PC-9 (cell line): ENCODE measurements at regions not wholly inside any gene's neighbourhood (a gene's known extent, or its start where the extent isn't known, plus 50 kb on each side); places are given as distances from the start of the nearest gene placed in this dataset.

ENCODE experiments used
- BruUV-seq: library from RNA; stranded (reverse); fragments of 400-500 nt; replicated peaks from 2 replicates; lab custom pipeline; 2021; lab: Mats Ljungman, UMichigan
- CTCF ChIA-PET: fragments of 300-600 bp; sonication (Branson Sonifier 250); formaldehyde crosslinking; loops from one replicate; lab custom pipeline; 2022; ENCODE audit warnings: antibody characterized with exemption; lab: Charles Lee
- POLR2A ChIA-PET: fragments of 300-600 bp; sonication (Branson Sonifier 250); formaldehyde crosslinking; loops from one replicate; lab custom pipeline; 2022; ENCODE audit warnings: antibody characterized with exemption; ENCODE audit not compliant: unreplicated experiment; lab: Charles Lee
- DNase-seq, 2 experiments: peaks; one replicate each; pipeline versions ENCODE4 v3.0.0 to v3.0.0-alpha.2; 2015 to 2022; ENCODE audit warnings: mixed read lengths in 1 of 2
- H2AFZ ChIP-seq: fragments of 200-600 bp; sonication (generic); 2 replicates; pipeline ENCODE4 v1.8.1; 2017; ENCODE audit warnings: antibody characterized with exemption
- H3F3A ChIP-seq: fragments of 200-600 bp; sonication (generic); 2 replicates; pipeline ENCODE4 v1.8.1; 2017; ENCODE audit warnings: antibody characterized with exemption, mild to moderate bottlenecking, low read depth; ENCODE audit not compliant: insufficient read depth
- H3K27ac ChIP-seq: fragments of 200-600 bp; sonication (generic); 2 replicates; pipeline ENCODE4 v1.6.1; 2016; ENCODE audit warnings: mixed run types
- H3K27me3 ChIP-seq: fragments of 200-600 bp; sonication (generic); 2 replicates; pipeline ENCODE4 v1.6.1; 2016; ENCODE audit warnings: low read depth, mixed run types; ENCODE audit not compliant: insufficient read depth
- H3K36me3 ChIP-seq: fragments of 200-600 bp; sonication (generic); 2 replicates; pipeline ENCODE4 v1.6.1; 2016; ENCODE audit warnings: low read depth, mixed run types
- H3K4me1 ChIP-seq: fragments of 200-600 bp; sonication (generic); replicated peaks from 2 replicates; pipeline ENCODE4 v1.6.1; 2016; ENCODE audit warnings: mixed run types; ENCODE audit not compliant: insufficient read depth
- H3K4me2 ChIP-seq: fragments of 200-600 bp; sonication (generic); 2 replicates; pipeline ENCODE4 v1.6.1; 2017; ENCODE audit warnings: mixed run types
- H3K4me3 ChIP-seq: fragments of 200-600 bp; sonication (generic); 2 replicates; pipeline ENCODE4 v1.6.1; 2016; ENCODE audit warnings: mixed run types
- H3K79me2 ChIP-seq: fragments of 200-600 bp; sonication (generic); 2 replicates; pipeline ENCODE4 v1.6.1; 2017; ENCODE audit warnings: low read depth, mixed run types
- H3K9me2 ChIP-seq: fragments of 200-600 bp; sonication (generic); 2 replicates; pipeline ENCODE4 v1.8.1; 2017; ENCODE audit warnings: mild to moderate bottlenecking; ENCODE audit not compliant: insufficient read depth
- H3K9me3 ChIP-seq: fragments of 200-600 bp; sonication (generic); 2 replicates; pipeline ENCODE4 v1.8.1; 2016; ENCODE audit warnings: low read depth; ENCODE audit not compliant: insufficient read depth
- H4K20me1 ChIP-seq: fragments of 200-600 bp; sonication (generic); 2 replicates; pipeline ENCODE4 v1.8.1; 2017; ENCODE audit not compliant: insufficient read depth
- EZH2 ChIP-seq: fragments of 200-600 bp; sonication (generic); IDR thresholded peaks from 2 replicates; pipeline ENCODE4 v1.8.0; 2017; ENCODE audit warnings: antibody characterized with exemption, low read depth
- intact Hi-C: fragments of 100-400 bp; cut with micrococcal nuclease; formaldehyde crosslinking; loops from one replicate; pipeline ENCODE4 v1.10.0; 2022; ENCODE audit not compliant: unreplicated experiment
- TF ChIP-seq, protein P1 (sequence below): fragments of 200-600 bp; sonication (generic); conservative IDR thresholded peaks from 2 replicates; pipeline ENCODE4 v1.6.1; 2017; ENCODE audit warnings: mixed run types, antibody characterized with exemption, mild to moderate bottlenecking, moderate library complexity

DNA sequence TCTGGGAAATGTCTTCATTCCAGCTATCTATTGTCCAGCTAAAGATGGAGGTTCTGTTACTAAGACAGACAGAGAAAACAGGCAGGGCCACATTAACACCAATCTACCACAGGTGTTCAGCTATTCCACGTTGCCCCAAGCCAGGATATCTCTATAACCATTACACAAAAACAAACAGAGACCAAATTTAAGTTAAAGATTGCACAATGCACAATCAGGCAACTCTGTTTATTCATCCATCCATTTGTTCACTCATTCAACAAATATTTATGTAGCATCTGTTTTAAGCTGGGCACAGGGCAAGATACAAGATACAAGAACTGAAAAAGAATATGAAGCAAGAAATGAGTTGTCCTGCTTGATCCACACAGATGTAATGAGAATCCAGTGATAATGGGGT, 629.0 kb downstream of the MED13L start:
- CTCF ChIA-PET = no interaction called here
- intact Hi-C loops = no loop called here
- TF ChIP-seq, protein P1, sequence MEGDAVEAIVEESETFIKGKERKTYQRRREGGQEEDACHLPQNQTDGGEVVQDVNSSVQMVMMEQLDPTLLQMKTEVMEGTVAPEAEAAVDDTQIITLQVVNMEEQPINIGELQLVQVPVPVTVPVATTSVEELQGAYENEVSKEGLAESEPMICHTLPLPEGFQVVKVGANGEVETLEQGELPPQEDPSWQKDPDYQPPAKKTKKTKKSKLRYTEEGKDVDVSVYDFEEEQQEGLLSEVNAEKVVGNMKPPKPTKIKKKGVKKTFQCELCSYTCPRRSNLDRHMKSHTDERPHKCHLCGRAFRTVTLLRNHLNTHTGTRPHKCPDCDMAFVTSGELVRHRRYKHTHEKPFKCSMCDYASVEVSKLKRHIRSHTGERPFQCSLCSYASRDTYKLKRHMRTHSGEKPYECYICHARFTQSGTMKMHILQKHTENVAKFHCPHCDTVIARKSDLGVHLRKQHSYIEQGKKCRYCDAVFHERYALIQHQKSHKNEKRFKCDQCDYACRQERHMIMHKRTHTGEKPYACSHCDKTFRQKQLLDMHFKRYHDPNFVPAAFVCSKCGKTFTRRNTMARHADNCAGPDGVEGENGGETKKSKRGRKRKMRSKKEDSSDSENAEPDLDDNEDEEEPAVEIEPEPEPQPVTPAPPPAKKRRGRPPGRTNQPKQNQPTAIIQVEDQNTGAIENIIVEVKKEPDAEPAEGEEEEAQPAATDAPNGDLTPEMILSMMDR = no peak
- no peak for TF ChIP-seq EZH2

GRCh38 chr12:115646210-115646609, 631.3 kb downstream of the MED13L start:
- no peaks in the 10 kb centered on the region for H3K4me1 ChIP-seq
- DNase-seq = no peak
- no peaks in the 10 kb centered on the region for H4K20me1 ChIP-seq
- H3K27me3 ChIP-seq = peaks cover 17% of the 10 kb centered on the region; the same call in 1 of the 2 replicates
- no TSS peak for BruUV-seq
- no peaks in the 10 kb centered on the region; the same call in 1 of the 2 replicates for H3K9me3 ChIP-seq
- H3K79me2 ChIP-seq = no peaks in the 10 kb centered on the region
- H2AFZ ChIP-seq = no peak overlapping the region
- H3K4me2 ChIP-seq = no peak overlapping the region
- H3F3A ChIP-seq = no peaks in the 10 kb centered on the region
- intact Hi-C loops = no loop called here
- CTCF ChIA-PET = no interaction called here
- POLR2A ChIA-PET = no interaction called here
- H3K27ac ChIP-seq = no peak overlapping the region
- no peak for TF ChIP-seq EZH2
- TF ChIP-seq, protein P1 = no peak
- H3K36me3 ChIP-seq = no peaks in the 10 kb centered on the region
- H3K4me3 ChIP-seq = no peak overlapping the region
- H3K9me2 ChIP-seq = no peaks in the 10 kb centered on the region

More for the DNA sequence above, 629.0 kb downstream of the MED13L start:
- Histone ChIP-seq H3K4me1 (no peaks in the 10 kb centered on the region), H3K79me2 (no peaks in the 10 kb centered on the region), H3K27me3 (peaks cover 8% of the 10 kb centered on the region; the same call in 1 of the 2 replicates), H3K9me2 (no peaks in the 10 kb centered on the region), H3F3A (no peaks in the 10 kb centered on the region), H2AFZ (no peak overlapping the region), H3K36me3 (no peaks in the 10 kb centered on the region), H3K9me3 (no peaks in the 10 kb centered on the region; the same call in 1 of the 2 replicates), H3K4me2 (no peak overlapping the region), H3K4me3 (no peak overlapping the region), H4K20me1 (no peaks in the 10 kb centered on the region), H3K27ac (no peak overlapping the region)
- DNase-seq = no peak
- POLR2A ChIA-PET = no interaction called here
- no TSS peak for BruUV-seq

- no TSS peak for BruUV-seq
- intact Hi-C loops = no loop called here
- Histone ChIP-seq H3F3A (no peaks in the 10 kb centered on the region), H3K79me2 (no peaks in the 10 kb centered on the region), H4K20me1 (no peaks in the 10 kb centered on the region), H3K4me3 (no peak overlapping the region), H3K9me3 (no peaks in the 10 kb centered on the region; the same call in 1 of the 2 replicates), H2AFZ (no peak overlapping the region), H3K9me2 (no peaks in the 10 kb centered on the region), H3K36me3 (no peaks in the 10 kb centered on the region), H3K27ac (no peak overlapping the region), H3K27me3 (peaks cover 46% of the 10 kb centered on the region), H3K4me1 (no peaks in the 10 kb centered on the region), H3K4me2 (no peak overlapping the region)
- CTCF ChIA-PET = no interaction called here
- POLR2A ChIA-PET = no interaction called here
- no peak for DNase-seq
- TF ChIP-seq, protein P1 = no peak
- TF ChIP-seq EZH2 = no peak
These were observed 636.6 kb downstream of the MED13L start for GRCh38 chr12:115640929-115641328.
